GM21619 (cell line): ENCODE measurements at regions not wholly inside any gene's neighbourhood (a gene's known extent, or its start where the extent isn't known, plus 50 kb on each side); places are given as distances from the start of the nearest gene placed in this dataset.

Experiments used
- ATAC-seq: cut with Tn5 transposase; IDR thresholded peaks from one replicate; pipeline ENCODE4 v1.9.1; 2021; ENCODE audit not compliant: unreplicated experiment

DNA sequence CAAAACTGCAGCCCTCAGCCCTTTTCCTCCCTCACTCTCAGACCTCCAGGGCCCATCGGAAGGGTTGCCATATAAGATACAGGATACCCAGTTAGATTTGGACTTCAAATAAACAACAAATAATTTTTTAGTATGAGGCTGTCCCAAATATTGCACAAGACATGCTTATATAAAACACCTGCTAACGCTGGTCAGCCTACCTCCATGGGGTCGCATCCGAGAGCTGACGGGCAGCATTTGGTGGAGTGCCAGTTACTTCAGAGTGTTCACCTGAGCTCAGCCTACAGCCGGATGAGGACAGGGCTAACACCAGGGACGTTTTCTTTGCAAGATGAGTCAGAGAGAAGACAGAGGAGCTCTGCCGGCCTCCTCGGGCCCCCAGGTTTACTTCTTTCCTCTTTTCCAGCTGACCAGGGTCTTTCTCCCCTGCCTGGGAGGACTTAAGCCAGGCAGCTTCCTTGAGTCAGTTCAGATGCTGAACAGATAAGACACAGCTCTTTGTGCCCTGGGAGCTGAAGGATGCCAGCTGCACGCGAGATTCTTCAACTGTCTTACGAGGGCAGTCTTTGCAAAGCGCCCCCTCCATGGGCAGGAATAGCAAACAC is 141.2 kb upstream of the KCNG1 start:
- ATAC-seq, result no peak

GRCh38 chr20:51162015-51162414 is 139.1 kb upstream of the KCNG1 start:
- ATAC-seq, result no peak

GRCh38 chr20:51160821-51161220 is 137.9 kb upstream of the KCNG1 start:
- ATAC-seq, result no peak

GRCh38 chr20:51159981-51160380 is 137.1 kb upstream of the KCNG1 start:
- no peak for ATAC-seq

GRCh38 chr20:51159303-51159702 is 136.4 kb upstream of the KCNG1 start:
- ATAC-seq, result no peak

- ATAC-seq, result no peak
Observed at GRCh38 chr20:51158226-51158625, 135.3 kb upstream of the KCNG1 start.

DNA sequence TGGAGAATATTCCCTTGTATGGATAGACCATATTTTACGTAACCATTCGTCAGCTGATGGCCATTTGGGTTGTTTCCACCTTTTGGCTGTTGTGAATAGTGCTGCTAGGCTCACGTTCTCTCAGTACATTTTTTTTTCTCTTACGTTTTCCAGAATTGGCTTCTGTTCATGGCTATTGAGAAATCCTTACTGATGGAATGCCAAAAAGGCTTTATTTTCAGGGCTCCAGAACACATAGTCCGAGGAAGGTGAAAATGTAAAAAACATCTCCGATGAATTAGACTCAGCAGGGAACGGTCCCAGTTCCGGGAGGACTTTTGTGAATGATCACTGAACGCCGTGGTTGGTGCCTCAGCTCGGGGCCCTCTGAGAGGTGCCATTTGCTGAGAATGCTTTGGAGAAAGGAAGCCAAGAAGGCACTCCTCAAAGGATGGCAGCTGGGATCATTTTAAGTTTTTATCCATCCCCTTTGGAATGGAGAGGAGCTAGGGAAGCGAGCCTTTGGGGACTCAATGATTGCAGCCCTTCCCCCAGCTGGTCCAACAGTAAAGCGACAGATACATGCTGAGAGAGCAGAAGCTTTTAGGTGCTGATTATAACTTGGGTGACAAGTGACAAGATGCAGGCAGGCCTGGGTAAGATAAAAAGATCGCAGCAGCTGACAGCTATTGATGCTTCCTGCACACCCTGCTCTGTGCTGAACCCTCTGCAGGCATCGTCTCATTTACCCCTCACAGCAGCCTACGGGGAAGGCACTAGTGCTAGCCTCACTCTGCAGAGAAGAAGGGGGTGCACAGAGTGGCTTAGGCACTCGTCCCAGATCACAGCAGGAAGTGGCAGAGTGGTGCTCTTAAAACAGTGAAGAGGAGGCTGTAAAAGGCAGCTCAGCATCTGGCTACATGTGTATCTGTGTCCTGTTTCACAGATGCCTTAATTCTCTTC is 133.4 kb upstream of the KCNG1 start:
- ATAC-seq, result no peak

- ATAC-seq, result no peak
Observed at GRCh38 chr20:51154708-51155690, 132.1 kb upstream of the KCNG1 start.

- no peak for ATAC-seq
Observed at GRCh38 chr20:51153867-51154707, 131.2 kb upstream of the KCNG1 start.

DNA sequence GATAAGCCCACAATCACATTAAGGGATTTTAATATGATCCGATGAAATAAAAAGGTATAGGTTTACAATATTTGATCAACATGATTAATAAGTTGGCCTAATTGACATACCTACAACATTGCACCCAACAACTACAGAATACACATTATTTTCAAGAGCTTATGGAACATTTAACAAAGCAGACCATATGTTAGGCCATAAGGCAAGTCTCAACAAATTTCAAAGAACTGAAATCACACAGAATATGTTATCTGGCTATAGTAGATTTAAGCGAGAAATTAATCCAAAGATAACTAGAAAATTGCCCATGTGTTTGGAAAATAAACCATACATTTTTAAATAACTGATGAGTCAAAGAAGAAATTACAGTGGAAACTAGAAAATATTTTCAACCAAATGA is 126.0 kb upstream of the KCNG1 start:
- no peak for ATAC-seq

GRCh38 chr20:51144476-51144875 is 121.6 kb upstream of the KCNG1 start:
- no peak for ATAC-seq

GRCh38 chr20:51143652-51144051 is 120.7 kb upstream of the KCNG1 start:
- no peak for ATAC-seq

DNA sequence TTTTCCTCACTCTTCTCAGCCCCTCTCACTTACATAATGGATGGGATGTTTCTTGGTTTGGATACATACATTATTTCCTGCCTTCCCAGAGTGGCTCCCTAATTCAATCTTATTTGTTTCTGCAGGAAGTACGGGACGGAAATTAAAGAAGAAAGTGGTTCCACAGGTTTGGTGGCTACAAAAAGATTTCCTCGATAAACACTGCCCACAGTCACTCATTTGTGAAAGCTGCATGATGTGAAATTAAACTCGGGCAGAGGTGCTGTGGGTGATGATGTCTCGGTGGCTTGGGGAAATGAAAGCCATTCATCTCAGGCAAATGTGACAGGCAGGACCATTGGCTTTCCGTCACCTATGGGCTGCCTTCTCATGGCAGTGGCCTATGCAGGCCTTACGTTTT is 119.5 kb upstream of the KCNG1 start:
- ATAC-seq, result no peak

- ATAC-seq, result no peak
Observed at GRCh38 chr20:51140671-51141070, 117.8 kb upstream of the KCNG1 start.

- no peak for ATAC-seq
Observed at GRCh38 chr20:51139891-51140290, 117.0 kb upstream of the KCNG1 start.

- ATAC-seq, result no peak
Observed at GRCh38 chr20:51138576-51138975, 115.7 kb upstream of the KCNG1 start.

DNA sequence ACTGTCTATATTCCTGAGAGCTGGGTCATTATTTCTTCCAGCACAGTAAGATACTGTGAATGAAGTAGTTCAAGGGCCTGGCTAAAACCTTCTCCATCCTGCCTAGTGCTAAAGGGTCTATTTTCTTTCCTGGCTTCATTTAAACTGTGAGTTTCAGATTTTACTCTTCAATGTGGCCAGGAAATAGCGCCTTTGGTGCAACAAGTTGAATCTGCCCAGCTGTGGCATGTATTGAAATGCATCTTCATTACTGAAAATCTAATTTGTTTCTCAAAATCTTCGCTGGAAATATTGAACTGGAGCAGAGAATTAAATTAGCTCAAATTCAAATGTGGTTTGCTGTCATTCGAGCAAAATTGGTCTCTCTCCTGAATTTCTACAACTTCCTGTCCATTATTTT is 114.6 kb upstream of the KCNG1 start:
- no peak for ATAC-seq

GRCh38 chr20:51135926-51136715 is 113.2 kb upstream of the KCNG1 start:
- ATAC-seq, result no peak

GRCh38 chr20:51134405-51134804 is 111.5 kb upstream of the KCNG1 start:
- ATAC-seq, result no peak

- ATAC-seq, result no peak
Observed at GRCh38 chr20:51132279-51132678, 109.4 kb upstream of the KCNG1 start.
